ENCODE measurements at regions not wholly inside any gene's neighbourhood (a gene's known extent, or its start where the extent isn't known, plus 50 kb on each side); places are given as distances from the start of the nearest gene placed in this dataset.

- DNase-seq, result no peak
Measured at GRCh38 chrX:2607113-2607512, 84.0 kb upstream of the CD99 start.

- no peak for DNase-seq
Measured at GRCh38 chrX:2600564-2600963, 90.5 kb upstream of the CD99 start.

- DNase-seq, result no peak
Measured at GRCh38 chrX:2596555-2597255, 94.4 kb upstream of the CD99 start.

GRCh38 chrX:2596045-2596444 is 95.0 kb upstream of the CD99 start:
- no peak for DNase-seq

GRCh38 chrX:2595258-2595657 is 94.5 kb upstream of the DHRSX start:
- DNase-seq, result no peak

- DNase-seq, result no peak
Measured at GRCh38 chrX:2594491-2594890, 93.7 kb upstream of the DHRSX start.

GRCh38 chrX:2592279-2592678 is 91.5 kb upstream of the DHRSX start:
- no peak for DNase-seq

GRCh38 chrX:2589186-2590020 is 88.6 kb upstream of the DHRSX start:
- no peak for DNase-seq

GRCh38 chrX:2588049-2588448 is 87.3 kb upstream of the DHRSX start:
- DNase-seq, result no peak

- DNase-seq, result no peak
Measured at GRCh38 chrX:2587146-2587545, 86.4 kb upstream of the DHRSX start.

- no peak for DNase-seq
Measured at GRCh38 chrX:2585158-2585470, 84.3 kb upstream of the DHRSX start.

- DNase-seq, result no peak
Measured at GRCh38 chrX:2584251-2585157, 83.7 kb upstream of the DHRSX start.

GRCh38 chrX:2583194-2584162 is 82.7 kb upstream of the DHRSX start:
- DNase-seq, result no peak

- no peak for DNase-seq
Measured at GRCh38 chrX:2582667-2583066, 81.9 kb upstream of the DHRSX start.

- DNase-seq, result no peak
Measured at GRCh38 chrX:2581296-2581695, 80.5 kb upstream of the DHRSX start.

GRCh38 chrX:2578864-2579263 is 78.1 kb upstream of the DHRSX start:
- DNase-seq, result no peak

GRCh38 chrX:2577844-2578466 is 77.2 kb upstream of the DHRSX start:
- no peak for DNase-seq

- no peak for DNase-seq
Measured at GRCh38 chrX:2576793-2577192, 76.0 kb upstream of the DHRSX start.

GRCh38 chrX:2574271-2574670 is 73.5 kb upstream of the DHRSX start:
- no peak for DNase-seq

- DNase-seq, result no peak
Measured at GRCh38 chrX:2572740-2573139, 72.0 kb upstream of the DHRSX start.

- DNase-seq, result no peak
Measured at GRCh38 chrX:2568125-2568524, 67.3 kb upstream of the DHRSX start.

- DNase-seq, result no peak
Measured at GRCh38 chrX:2566055-2566454, 65.3 kb upstream of the DHRSX start.
